ENCODE measurements at regions not wholly inside any gene's neighbourhood (a gene's known extent, or its start where the extent isn't known, plus 50 kb on each side); places are given as distances from the start of the nearest gene placed in this dataset.

DNA sequence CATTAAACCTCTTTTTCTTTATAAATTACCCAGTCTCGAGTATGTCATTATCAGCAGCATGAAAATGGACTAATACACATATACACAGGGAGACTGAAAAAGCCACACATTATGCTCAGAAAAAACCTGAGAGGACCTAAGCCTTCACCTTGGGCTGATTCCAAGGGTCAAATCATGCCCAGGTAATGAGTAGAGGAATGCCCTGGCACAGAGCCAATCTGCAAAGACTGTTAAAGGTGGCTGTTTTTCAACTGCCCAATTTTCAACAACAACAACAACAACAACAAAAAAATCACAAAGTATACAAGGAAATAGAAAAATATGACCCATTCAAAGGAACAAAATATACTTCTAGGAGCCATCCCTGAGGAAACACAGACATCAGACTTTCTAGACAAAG is 220.2 kb upstream of the TBX20 start:
- no peak for TF ChIP-seq SIN3A (IDR thresholded peaks at IDR 0.05; ENCODE audit: borderline replicate concordance, insufficient read depth, low read length)
- no peak for TF ChIP-seq POLR2AphosphoS5 (IDR thresholded peaks at IDR 0.05; ENCODE audit: low read depth, low read length)
- no peak for TF ChIP-seq FOXP2 (optimal IDR thresholded peaks at IDR 0.05; ENCODE audit: borderline replicate concordance, extremely low read depth, extremely low read length, insufficient read depth)
- TF ChIP-seq, protein P1, sequence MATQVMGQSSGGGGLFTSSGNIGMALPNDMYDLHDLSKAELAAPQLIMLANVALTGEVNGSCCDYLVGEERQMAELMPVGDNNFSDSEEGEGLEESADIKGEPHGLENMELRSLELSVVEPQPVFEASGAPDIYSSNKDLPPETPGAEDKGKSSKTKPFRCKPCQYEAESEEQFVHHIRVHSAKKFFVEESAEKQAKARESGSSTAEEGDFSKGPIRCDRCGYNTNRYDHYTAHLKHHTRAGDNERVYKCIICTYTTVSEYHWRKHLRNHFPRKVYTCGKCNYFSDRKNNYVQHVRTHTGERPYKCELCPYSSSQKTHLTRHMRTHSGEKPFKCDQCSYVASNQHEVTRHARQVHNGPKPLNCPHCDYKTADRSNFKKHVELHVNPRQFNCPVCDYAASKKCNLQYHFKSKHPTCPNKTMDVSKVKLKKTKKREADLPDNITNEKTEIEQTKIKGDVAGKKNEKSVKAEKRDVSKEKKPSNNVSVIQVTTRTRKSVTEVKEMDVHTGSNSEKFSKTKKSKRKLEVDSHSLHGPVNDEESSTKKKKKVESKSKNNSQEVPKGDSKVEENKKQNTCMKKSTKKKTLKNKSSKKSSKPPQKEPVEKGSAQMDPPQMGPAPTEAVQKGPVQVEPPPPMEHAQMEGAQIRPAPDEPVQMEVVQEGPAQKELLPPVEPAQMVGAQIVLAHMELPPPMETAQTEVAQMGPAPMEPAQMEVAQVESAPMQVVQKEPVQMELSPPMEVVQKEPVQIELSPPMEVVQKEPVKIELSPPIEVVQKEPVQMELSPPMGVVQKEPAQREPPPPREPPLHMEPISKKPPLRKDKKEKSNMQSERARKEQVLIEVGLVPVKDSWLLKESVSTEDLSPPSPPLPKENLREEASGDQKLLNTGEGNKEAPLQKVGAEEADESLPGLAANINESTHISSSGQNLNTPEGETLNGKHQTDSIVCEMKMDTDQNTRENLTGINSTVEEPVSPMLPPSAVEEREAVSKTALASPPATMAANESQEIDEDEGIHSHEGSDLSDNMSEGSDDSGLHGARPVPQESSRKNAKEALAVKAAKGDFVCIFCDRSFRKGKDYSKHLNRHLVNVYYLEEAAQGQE (IDR thresholded peaks at IDR 0.05; ENCODE audit: insufficient read depth in 1 of 2, low read depth in 2 of 2, low read length in 2 of 2), result no peak
- TF ChIP-seq TAF1 (IDR thresholded peaks at IDR 0.05; ENCODE audit: borderline replicate concordance, insufficient read depth, low read length), result no peak

- TF ChIP-seq FOXP2 (optimal IDR thresholded peaks at IDR 0.05; ENCODE audit: borderline replicate concordance, extremely low read depth, extremely low read length, insufficient read depth) (no peak), TAF1 (IDR thresholded peaks at IDR 0.05; ENCODE audit: borderline replicate concordance, insufficient read depth, low read length) (no peak), POLR2AphosphoS5 (IDR thresholded peaks at IDR 0.05; ENCODE audit: low read depth, low read length) (no peak), SIN3A (IDR thresholded peaks at IDR 0.05; ENCODE audit: borderline replicate concordance, insufficient read depth, low read length) (no peak)
- TF ChIP-seq, protein P1 (IDR thresholded peaks at IDR 0.05; ENCODE audit: insufficient read depth in 1 of 2, low read depth in 2 of 2, low read length in 2 of 2), result no peak
Observed at GRCh38 chr7:35468606-35469005, 214.7 kb upstream of the TBX20 start.

DNA sequence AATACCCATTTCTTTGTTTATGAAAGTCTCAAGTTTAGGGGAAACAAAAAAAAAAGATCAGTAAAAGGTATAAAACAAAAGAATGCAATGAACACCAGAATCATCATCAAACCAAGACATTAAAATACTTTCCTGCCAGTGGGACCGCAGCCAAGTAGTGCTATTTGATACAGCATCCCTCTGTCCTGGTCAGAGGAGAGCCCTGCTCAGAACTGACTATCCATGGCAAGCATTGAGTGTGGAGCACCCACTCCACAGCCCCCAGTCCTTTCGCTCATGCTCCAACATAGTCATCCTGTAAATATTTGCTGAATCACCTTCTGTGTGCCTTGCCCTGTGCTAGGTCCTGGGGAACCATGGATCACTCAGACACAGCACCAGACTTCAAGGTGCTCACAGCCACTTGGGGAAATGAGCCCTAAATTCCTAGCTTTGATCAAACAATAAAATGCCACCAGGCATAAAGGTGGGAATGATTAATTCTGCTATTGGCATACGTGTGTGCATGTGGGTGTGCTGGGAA is 213.6 kb upstream of the TBX20 start:
- no peak for TF ChIP-seq TAF1 (IDR thresholded peaks at IDR 0.05; ENCODE audit: borderline replicate concordance, insufficient read depth, low read length)
- TF ChIP-seq POLR2AphosphoS5 (IDR thresholded peaks at IDR 0.05; ENCODE audit: low read depth, low read length), result no peak
- no peak for TF ChIP-seq SIN3A (IDR thresholded peaks at IDR 0.05; ENCODE audit: borderline replicate concordance, insufficient read depth, low read length)
- TF ChIP-seq FOXP2 (optimal IDR thresholded peaks at IDR 0.05; ENCODE audit: borderline replicate concordance, extremely low read depth, extremely low read length, insufficient read depth), result no peak
- TF ChIP-seq, protein P1 (IDR thresholded peaks at IDR 0.05; ENCODE audit: insufficient read depth in 1 of 2, low read depth in 2 of 2, low read length in 2 of 2), result no peak

DNA sequence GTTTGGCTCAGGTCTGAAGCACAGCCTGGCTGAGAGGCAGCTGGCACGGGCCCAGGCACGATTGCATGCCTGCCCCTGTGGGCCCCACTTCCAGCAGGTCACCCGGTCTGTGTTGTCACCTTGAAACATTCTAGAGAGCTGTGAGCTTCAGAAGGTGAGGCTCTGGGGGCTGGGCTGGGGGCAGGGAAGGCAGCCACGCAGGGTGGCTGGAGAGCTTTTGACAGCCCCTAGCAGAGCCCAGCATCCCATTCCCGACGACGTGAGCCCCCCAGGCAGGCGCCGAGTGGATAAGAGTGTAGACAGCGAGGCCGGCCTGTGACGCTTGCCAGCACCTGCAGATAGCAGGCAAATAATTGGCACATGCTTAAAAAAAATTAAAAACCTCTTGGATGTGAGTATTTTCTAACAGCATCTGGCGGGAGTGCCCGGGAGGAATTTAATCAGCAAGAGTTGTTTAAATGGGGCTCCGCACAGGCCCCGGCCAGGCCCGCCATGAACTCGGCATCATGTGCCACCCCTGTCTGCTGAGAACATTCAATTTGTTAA is 212.0 kb upstream of the TBX20 start:
- TF ChIP-seq FOXP2 (optimal IDR thresholded peaks at IDR 0.05; ENCODE audit: borderline replicate concordance, extremely low read depth, extremely low read length, insufficient read depth) (no peak), POLR2AphosphoS5 (IDR thresholded peaks at IDR 0.05; ENCODE audit: low read depth, low read length) (no peak), SIN3A (IDR thresholded peaks at IDR 0.05; ENCODE audit: borderline replicate concordance, insufficient read depth, low read length) (no peak), TAF1 (IDR thresholded peaks at IDR 0.05; ENCODE audit: borderline replicate concordance, insufficient read depth, low read length) (no peak)
- TF ChIP-seq, protein P1 (IDR thresholded peaks at IDR 0.05; ENCODE audit: insufficient read depth in 1 of 2, low read depth in 2 of 2, low read length in 2 of 2), result no peak
